ENCODE measurements at regions not wholly inside any gene's neighbourhood (a gene's known extent, or its start where the extent isn't known, plus 50 kb on each side); places are given as distances from the start of the nearest gene placed in this dataset.

DNA sequence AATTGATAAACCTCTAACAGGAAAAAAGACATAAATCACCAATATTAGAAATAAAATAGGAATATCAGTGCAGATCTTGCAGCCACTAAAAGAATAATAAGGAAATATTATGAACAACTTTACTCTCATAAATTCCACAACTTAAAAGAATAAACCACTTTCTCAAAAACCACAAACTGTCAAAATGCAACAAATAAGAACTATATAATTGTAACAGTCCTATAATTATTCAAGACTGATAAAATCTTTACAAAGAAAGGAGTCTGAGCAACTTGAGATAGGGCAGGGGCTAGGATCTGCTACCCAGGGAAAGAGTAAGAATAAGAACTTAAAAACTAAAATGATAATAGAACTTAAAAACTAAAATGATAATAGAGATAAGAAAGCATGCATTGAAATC is 169.5 kb upstream of the GDF10 start:
- TF ChIP-seq, protein P1, sequence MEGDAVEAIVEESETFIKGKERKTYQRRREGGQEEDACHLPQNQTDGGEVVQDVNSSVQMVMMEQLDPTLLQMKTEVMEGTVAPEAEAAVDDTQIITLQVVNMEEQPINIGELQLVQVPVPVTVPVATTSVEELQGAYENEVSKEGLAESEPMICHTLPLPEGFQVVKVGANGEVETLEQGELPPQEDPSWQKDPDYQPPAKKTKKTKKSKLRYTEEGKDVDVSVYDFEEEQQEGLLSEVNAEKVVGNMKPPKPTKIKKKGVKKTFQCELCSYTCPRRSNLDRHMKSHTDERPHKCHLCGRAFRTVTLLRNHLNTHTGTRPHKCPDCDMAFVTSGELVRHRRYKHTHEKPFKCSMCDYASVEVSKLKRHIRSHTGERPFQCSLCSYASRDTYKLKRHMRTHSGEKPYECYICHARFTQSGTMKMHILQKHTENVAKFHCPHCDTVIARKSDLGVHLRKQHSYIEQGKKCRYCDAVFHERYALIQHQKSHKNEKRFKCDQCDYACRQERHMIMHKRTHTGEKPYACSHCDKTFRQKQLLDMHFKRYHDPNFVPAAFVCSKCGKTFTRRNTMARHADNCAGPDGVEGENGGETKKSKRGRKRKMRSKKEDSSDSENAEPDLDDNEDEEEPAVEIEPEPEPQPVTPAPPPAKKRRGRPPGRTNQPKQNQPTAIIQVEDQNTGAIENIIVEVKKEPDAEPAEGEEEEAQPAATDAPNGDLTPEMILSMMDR (IDR thresholded peaks at IDR 0.05): no peak
- TF ChIP-seq POLR2A (IDR thresholded peaks at IDR 0.05): no peak
